H1 (cell line): ENCODE measurements at regions not wholly inside any gene's neighbourhood (a gene's known extent, or its start where the extent isn't known, plus 50 kb on each side); places are given as distances from the start of the nearest gene placed in this dataset.

Experiments used
- CTCF ChIA-PET: fragments of 300-600 bp; sonication (Branson Sonifier 250); formaldehyde crosslinking; loops from one replicate; lab custom pipeline; 2021; ENCODE audit not compliant: partially characterized antibody; lab: Charles Lee
- POLR2A ChIA-PET: fragments of 300-600 bp; sonication (Branson Sonifier 250); formaldehyde crosslinking; loops from one replicate; lab custom pipeline; 2021; ENCODE audit warnings: inconsistent platforms; ENCODE audit not compliant: partially characterized antibody; lab: Charles Lee
- DNase-seq, 2 experiments: peaks; one replicate each; pipeline versions ENCODE4 v3.0.0 to v3.0.0-alpha.2; 2010 to 2022; ENCODE audit warnings: low spot score in 2 of 2, low read depth in 1 of 2, mixed read lengths in 1 of 2
- FAIRE-seq: peaks from 2 replicates; lab custom pipeline; 2011; peaks lifted over from hg19 to GRCh38; lab: Jason Lieb, UNC
- H2AFZ ChIP-seq: 2 replicates; pipeline ENCODE4 v1.8.1; 2012; ENCODE audit warnings: low read length, inconsistent platforms
- H2AK5ac ChIP-seq: 2 replicates; pipeline ENCODE4 v1.6.1; 2013; ENCODE audit warnings: low read depth, low read length
- H2BK120ac ChIP-seq: replicated peaks from 2 replicates; pipeline ENCODE3; 2013; ENCODE audit warnings: low read depth, low read length, inconsistent platforms
- H2BK12ac ChIP-seq: 2 replicates; pipeline ENCODE4 v1.6.1; 2013; ENCODE audit warnings: low read depth, low read length
- H2BK15ac ChIP-seq: 2 replicates; pipeline ENCODE4 v1.6.1; 2013; ENCODE audit warnings: low read length
- H2BK20ac ChIP-seq: 2 replicates; pipeline ENCODE4 v1.6.1; 2013; ENCODE audit warnings: low read length
- H2BK5ac ChIP-seq: 2 replicates; pipeline ENCODE4 v1.6.1; 2013; ENCODE audit warnings: low read depth, low read length
- H3K14ac ChIP-seq: 2 replicates; pipeline ENCODE4 v1.6.1; 2013; ENCODE audit warnings: inconsistent platforms; ENCODE audit not compliant: insufficient read length
- H3K18ac ChIP-seq: 2 replicates; pipeline ENCODE4 v1.6.1; 2013; ENCODE audit warnings: low read length; ENCODE audit errors: extremely low read depth
- H3K23ac ChIP-seq: 2 replicates; pipeline ENCODE4 v1.6.1; 2013; ENCODE audit warnings: inconsistent platforms; ENCODE audit not compliant: insufficient read length
- H3K23me2 ChIP-seq: 2 replicates; pipeline ENCODE4 v1.6.1; 2013; ENCODE audit warnings: low read depth, low read length
- H3K27ac ChIP-seq: 2 replicates; pipeline ENCODE4 v1.6.1; 2011; ENCODE audit warnings: low read depth, low read length, inconsistent platforms
- H3K27me3 ChIP-seq, 4 experiments: replicated peaks in 1 of 4; 1 replicate in 1 of 4; 2 replicates in 3 of 4; pipeline versions ENCODE4 v1.6.1 to v1.8.1; 2011 to 2013; ENCODE audit warnings: low read length in 3 of 4, mild to moderate bottlenecking in 3 of 4, inconsistent platforms in 2 of 4, mixed read lengths in 2 of 4, moderate library complexity in 1 of 4; ENCODE audit not compliant: control insufficient read depth in 3 of 4, insufficient read depth in 3 of 4; ENCODE audit errors: extremely low read depth in 1 of 4
- H3K36me3 ChIP-seq, 4 experiments: 2 replicates each; pipeline versions ENCODE4 v1.6.1 to v1.8.1; 2011 to 2013; ENCODE audit warnings: mild to moderate bottlenecking in 4 of 4, low read length in 3 of 4, moderate library complexity in 2 of 4, control low read depth in 1 of 4, inconsistent platforms in 1 of 4; ENCODE audit not compliant: insufficient read depth in 4 of 4, control insufficient read depth in 2 of 4
- H3K4ac ChIP-seq: replicated peaks from 2 replicates; pipeline ENCODE3; 2013; ENCODE audit warnings: low read length, low read depth, mixed read lengths, inconsistent platforms; ENCODE audit not compliant: insufficient read length
- H3K4me1 ChIP-seq, 4 experiments: replicated peaks in 1 of 4; 1 replicate in 1 of 4; 2 replicates in 3 of 4; pipeline versions ENCODE4 v1.6.1 to v1.8.1; 2011 to 2013; ENCODE audit warnings: low read length in 3 of 4, inconsistent platforms in 2 of 4, mixed read lengths in 1 of 4; ENCODE audit not compliant: insufficient read depth in 4 of 4, control insufficient read depth in 3 of 4
- H3K4me2 ChIP-seq, 2 experiments: 2 replicates each; pipeline versions ENCODE4 v1.6.1 to v1.8.1; 2011 to 2013; ENCODE audit warnings: low read depth in 2 of 2, low read length in 2 of 2, control low read depth in 1 of 2, inconsistent platforms in 1 of 2, mild to moderate bottlenecking in 1 of 2; ENCODE audit not compliant: insufficient read depth in 1 of 2
- H3K4me3 ChIP-seq, 4 experiments: fragments of 200-600, 300-600 bp in 1 of 4; sonication (generic), shearing (Covaris generic), sonication (Bioruptor Twin) in 1 of 4; 2 replicates each; pipeline versions ENCODE4 v1.5.1 to v1.8.1; 2011 to 2016; ENCODE audit warnings: low read length in 4 of 4, low read depth in 3 of 4, control low read depth in 2 of 4, inconsistent platforms in 2 of 4, mild to moderate bottlenecking in 2 of 4, mixed read lengths in 1 of 4, moderate library complexity in 1 of 4; ENCODE audit not compliant: insufficient read depth in 2 of 4; ENCODE audit errors: extremely low read depth in 1 of 4
- H3K56ac ChIP-seq: replicated peaks from 2 replicates; pipeline ENCODE3; 2013; ENCODE audit warnings: low read depth, mild to moderate bottlenecking, mixed read lengths, low read length, inconsistent platforms; ENCODE audit not compliant: insufficient read length
- H3K79me1 ChIP-seq: 2 replicates; pipeline ENCODE4 v1.6.1; 2013; ENCODE audit warnings: low read depth, low read length, control low read depth
- H3K79me2 ChIP-seq, 2 experiments: 2 replicates each; pipeline versions ENCODE4 v1.6.1 to v1.8.1; 2012 to 2013; ENCODE audit warnings: low read length in 2 of 2, mild to moderate bottlenecking in 2 of 2, inconsistent platforms in 1 of 2; ENCODE audit not compliant: insufficient read depth in 2 of 2, control insufficient read depth in 1 of 2
- H3K9ac ChIP-seq, 4 experiments: replicated peaks in 1 of 4; 1 replicate in 1 of 4; 2 replicates in 3 of 4; pipeline versions ENCODE4 v1.6.1 to v1.8.1; 2011 to 2013; ENCODE audit warnings: low read depth in 3 of 4, low read length in 3 of 4, control low read depth in 2 of 4, mild to moderate bottlenecking in 2 of 4, moderate library complexity in 2 of 4, inconsistent platforms in 1 of 4; ENCODE audit errors: extremely low read depth in 1 of 4
- H3K9me3 ChIP-seq, 2 experiments: 2 replicates each; pipeline versions ENCODE4 v1.6.1 to v1.8.1; 2012 to 2013; ENCODE audit warnings: mild to moderate bottlenecking in 2 of 2, moderate library complexity in 2 of 2, control low read depth in 1 of 2, inconsistent platforms in 1 of 2, low read depth in 1 of 2, low read length in 1 of 2, mixed read lengths in 1 of 2; ENCODE audit not compliant: insufficient read depth in 2 of 2
- H4K20me1 ChIP-seq, 2 experiments: replicated peaks in 1 of 2; 2 replicates each; pipeline versions ENCODE3 to v1.8.1; 2011 to 2013; ENCODE audit warnings: inconsistent platforms in 2 of 2, low read length in 2 of 2, mild to moderate bottlenecking in 1 of 2; ENCODE audit not compliant: insufficient read depth in 2 of 2, control insufficient read depth in 1 of 2
- H4K5ac ChIP-seq: 2 replicates; pipeline ENCODE4 v1.6.1; 2013; ENCODE audit warnings: low read length, low read depth, mixed read lengths, inconsistent platforms; ENCODE audit not compliant: insufficient read length
- H4K8ac ChIP-seq: 2 replicates; pipeline ENCODE4 v1.8.0; 2013; ENCODE audit warnings: mild to moderate bottlenecking, moderate library complexity, low read length, inconsistent platforms; ENCODE audit not compliant: insufficient read depth; ENCODE audit errors: extremely low read depth
- H4K91ac ChIP-seq: replicated peaks from 2 replicates; pipeline ENCODE3; 2013; ENCODE audit warnings: low read length, mixed read lengths, inconsistent platforms; ENCODE audit not compliant: insufficient read length
- BCL11A ChIP-seq, 2 experiments: IDR thresholded peaks; one replicate each; pipeline ENCODE4 v1.6.1; 2011; ENCODE audit warnings: low read depth in 2 of 2, low read length in 2 of 2, mild to moderate bottlenecking in 2 of 2
- CTBP2 ChIP-seq: IDR thresholded peaks from 2 replicates; pipeline ENCODE4 v1.7.0; 2011; ENCODE audit warnings: borderline replicate concordance, mild to moderate bottlenecking, moderate library complexity, mixed read lengths, low read length; ENCODE audit not compliant: insufficient read depth, insufficient read length
- NANOG ChIP-seq: IDR thresholded peaks from 2 replicates; pipeline ENCODE4 v1.6.1; 2011; ENCODE audit warnings: low read length, low read depth, mild to moderate bottlenecking, inconsistent platforms; ENCODE audit not compliant: insufficient read depth, poor library complexity, severe bottlenecking
- POLR2A ChIP-seq, 2 experiments: IDR thresholded peaks; 1 replicate in 1 of 2; 2 replicates in 1 of 2; pipeline ENCODE4 v1.6.1; 2011; ENCODE audit warnings: low read depth in 2 of 2, low read length in 2 of 2, mild to moderate bottlenecking in 2 of 2; ENCODE audit errors: control extremely low read depth in 1 of 2
- POU5F1 ChIP-seq: IDR thresholded peaks from 2 replicates; pipeline ENCODE4 v1.6.1; 2011; ENCODE audit warnings: low read depth, mild to moderate bottlenecking, low read length, moderate library complexity
- RAD21 ChIP-seq, 2 experiments: IDR thresholded peaks in 1 of 2; conservative IDR thresholded peaks in 1 of 2; 2 replicates each; pipeline ENCODE4 v1.6.1; 2011; ENCODE audit warnings: low read depth in 2 of 2, low read length in 2 of 2, improper control_type of control experiment in 1 of 2, inconsistent platforms in 1 of 2, mild to moderate bottlenecking in 1 of 2, moderate library complexity in 1 of 2
- SAP30 ChIP-seq: fragments of 300-600 bp; sonication (generic); IDR thresholded peaks from 2 replicates; pipeline ENCODE4 v1.7.1; 2012; ENCODE audit warnings: low read length, moderate library complexity, mild to moderate bottlenecking, inconsistent platforms; ENCODE audit not compliant: insufficient read depth, insufficient replicate concordance
- TEAD4 ChIP-seq: IDR thresholded peaks from 2 replicates; pipeline ENCODE4 v1.6.1; 2012; ENCODE audit warnings: low read depth, low read length, inconsistent platforms, mixed read lengths
- WGBS, 2 experiments: shearing (Covaris generic) in 1 of 2; methylation state at CpG; one replicate each; pipeline versions ENCODE4 v1.1.6 to v1.1.7; 2013 to 2015; ENCODE audit warnings: low lambda C conversion rate in 2 of 2, mixed read lengths in 2 of 2, inconsistent platforms in 1 of 2, low coverage in 1 of 2, missing lambda C conversion rate in 1 of 2; ENCODE audit not compliant: insufficient replicate concordance in 2 of 2, insufficient coverage in 1 of 2, insufficient read length in 1 of 2; ENCODE audit errors: extremely low coverage in 1 of 2, missing lambda C conversion rate in 1 of 2; 5-methylcytosine and 5-hydroxymethylcytosine counted together
- TF ChIP-seq, protein P1 (sequence below): IDR thresholded peaks from 2 replicates; pipeline ENCODE4 v1.6.1; 2011; ENCODE audit warnings: low read depth, mild to moderate bottlenecking, low read length; ENCODE audit not compliant: insufficient read depth

DNA sequence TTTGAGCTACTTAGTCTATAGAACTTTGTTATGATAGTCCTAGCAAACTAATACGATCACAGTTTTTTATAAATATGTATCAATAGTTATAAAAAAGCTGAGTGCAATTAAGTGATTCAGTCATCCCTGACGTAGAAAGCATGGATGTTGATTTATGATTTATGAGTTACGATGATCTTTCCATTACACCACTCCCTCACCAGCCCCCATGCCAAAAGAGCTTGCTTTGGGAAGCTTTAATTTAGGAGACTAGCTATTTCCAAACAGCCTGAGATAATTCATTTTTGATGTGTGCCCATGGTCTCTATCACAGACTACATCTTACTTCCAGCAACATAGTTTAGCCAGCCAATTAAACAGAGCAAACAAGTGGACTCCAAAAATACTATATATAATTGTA lies 256.8 kb downstream of the GABRG2 start:
- WGBS, 2 experiments: 87% methylated on average over 3 of the region's 3 CpGs; no CpG with 5 or more reads in 1 of the 2 experiments

More for the DNA sequence above, 256.8 kb downstream of the GABRG2 start:
- H4K8ac ChIP-seq: no peak overlapping the region
- H3K9me3 ChIP-seq: no peaks in the 10 kb centered on the region
- H2BK15ac ChIP-seq: no peak overlapping the region
- H3K4me2 ChIP-seq: no peak overlapping the region
- ChIA-PET POLR2A (no interaction called here), CTCF (interaction anchor here (0.8 to 1.8 kb wide), 4 partner anchors 71 to 982 kb away, joined by 3 read pairs; no protein-coding TSS in a partner anchor)
- no peaks in the 10 kb centered on the region for H3K27me3 ChIP-seq
- no peak overlapping the region for H3K27ac ChIP-seq
- no peak overlapping the region for H3K4ac ChIP-seq
- H2BK120ac ChIP-seq: no peak overlapping the region
- H4K91ac ChIP-seq: no peak overlapping the region
- H3K9ac ChIP-seq: no peak overlapping the region
- H2BK5ac ChIP-seq: no peak overlapping the region
- H2AFZ ChIP-seq: no peak overlapping the region
- H3K36me3 ChIP-seq: no peaks in the 10 kb centered on the region
- no peak overlapping the region for H2BK20ac ChIP-seq
- no peak overlapping the region for H2BK12ac ChIP-seq
- H4K5ac ChIP-seq: no peak overlapping the region
- FAIRE-seq (no peak), DNase-seq (no peak)
- H3K4me1 ChIP-seq: no peaks in the 10 kb centered on the region
- H3K79me1 ChIP-seq: no peaks in the 10 kb centered on the region
- H3K23me2 ChIP-seq: no peaks in the 10 kb centered on the region
- no peak overlapping the region for H3K18ac ChIP-seq
- no peak overlapping the region for H3K23ac ChIP-seq
- no peak overlapping the region for H2AK5ac ChIP-seq
- H3K4me3 ChIP-seq: no peak overlapping the region
- H3K79me2 ChIP-seq: no peaks in the 10 kb centered on the region
- H4K20me1 ChIP-seq: no peaks in the 10 kb centered on the region
- H3K56ac ChIP-seq: no peak overlapping the region
- no peak overlapping the region for H3K14ac ChIP-seq
- TF ChIP-seq RAD21 (IDR thresholded peaks at IDR 0.05 in 1 of 2, conservative IDR thresholded peaks at IDR 0.05 in 1 of 2; ENCODE audit: low read depth in 2 of 2, low read length in 2 of 2): no peak
- TF ChIP-seq, protein P1, sequence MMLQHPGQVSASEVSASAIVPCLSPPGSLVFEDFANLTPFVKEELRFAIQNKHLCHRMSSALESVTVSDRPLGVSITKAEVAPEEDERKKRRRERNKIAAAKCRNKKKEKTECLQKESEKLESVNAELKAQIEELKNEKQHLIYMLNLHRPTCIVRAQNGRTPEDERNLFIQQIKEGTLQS: no peak
- no peak for TF ChIP-seq NANOG
- no peak for TF ChIP-seq POLR2A (IDR thresholded peaks at IDR 0.05; ENCODE audit: control extremely low read depth in 1 of 2, low read depth in 2 of 2, low read length in 2 of 2)
- TF ChIP-seq POU5F1: no peak
- TF ChIP-seq CTBP2: no peak
- TF ChIP-seq BCL11A (IDR thresholded peaks at IDR 0.05; ENCODE audit: low read depth in 2 of 2, low read length in 2 of 2): no peak
- no peak for TF ChIP-seq SAP30
- TF ChIP-seq TEAD4: no peak
